Suprapubic skin (tissue), 3 donors: ENCODE measurements at regions not wholly inside any gene's neighbourhood (a gene's known extent, or its start where the extent isn't known, plus 50 kb on each side); places are given as distances from the start of the nearest gene placed in this dataset.

ENCODE experiments used
- CTCF ChIP-seq, 2 donors: fragments of 200-600 bp in 1 of 2; fragments of 450-650 bp in 1 of 2; sonication (generic) in 1 of 2; IDR thresholded peaks; one replicate each; pipeline ENCODE4 v1.5.1; 2016 to 2019; ENCODE audit warnings: antibody characterized with exemption in 2 of 2, mild to moderate bottlenecking in 1 of 2, moderate library complexity in 1 of 2
- POLR2A ChIP-seq, 2 donors: fragments of 450-650 bp; IDR thresholded peaks; one replicate each; pipeline ENCODE4 v1.6.1; 2017; ENCODE audit warnings: antibody characterized with exemption in 2 of 2, mild to moderate bottlenecking in 2 of 2, moderate library complexity in 2 of 2

GRCh38 chrX:41031256-41031967 lies 53.8 kb upstream of the USP9X start:
- TF ChIP-seq POLR2A (IDR thresholded peaks at IDR 0.05) = no peak
- TF ChIP-seq CTCF (IDR thresholded peaks at IDR 0.05) = no peak
